CD4-positive, alpha-beta memory T cell (primary cell): ENCODE measurements at regions not wholly inside any gene's neighbourhood (a gene's known extent, or its start where the extent isn't known, plus 50 kb on each side); places are given as distances from the start of the nearest gene placed in this dataset.

Experiments used
- CTCF ChIA-PET: fragments of 350-600 bp; sonication (Branson Sonifier 250); formaldehyde crosslinking; loops from one replicate; lab custom pipeline; 2021; ENCODE audit warnings: inconsistent platforms; ENCODE audit not compliant: partially characterized antibody; lab: Charles Lee
- POLR2A ChIA-PET: fragments of 350-600 bp; sonication (Branson Sonifier 250); formaldehyde crosslinking; loops from one replicate; lab custom pipeline; 2021; ENCODE audit not compliant: partially characterized antibody; lab: Charles Lee
- DNase-seq, 5 donors: peaks; one replicate each; pipeline versions ENCODE4 v3.0.0 to v3.0.0-alpha.2; 2020 to 2022; ENCODE audit warnings: mixed read lengths in 1 of 5
- H3K27ac ChIP-seq: one replicate; pipeline ENCODE4 v1.7.0; 2013; ENCODE audit warnings: low read depth, low read length
- H3K27me3 ChIP-seq: 2 replicates; pipeline ENCODE4 v1.7.0; 2013; ENCODE audit warnings: mild to moderate bottlenecking, low read length, moderate library complexity; ENCODE audit not compliant: insufficient read depth
- H3K36me3 ChIP-seq: 2 replicates; pipeline ENCODE4 v1.7.0; 2013; ENCODE audit warnings: mild to moderate bottlenecking, low read length, moderate library complexity; ENCODE audit not compliant: insufficient read depth
- H3K4me1 ChIP-seq: 2 replicates; pipeline ENCODE4 v1.7.0; 2013; ENCODE audit warnings: mild to moderate bottlenecking, low read length, moderate library complexity; ENCODE audit not compliant: insufficient read depth
- H3K4me3 ChIP-seq, 2 donors: one replicate each; pipeline ENCODE4 v1.7.0; 2013; ENCODE audit warnings: low read length in 2 of 2, mild to moderate bottlenecking in 1 of 2
- H3K9me3 ChIP-seq, 2 donors: one replicate each; pipeline ENCODE4 v1.7.0; 2013; ENCODE audit warnings: low read length in 2 of 2, control low read depth in 1 of 2; ENCODE audit not compliant: control insufficient read depth in 1 of 2
- H3K27ac Mint-ChIP-seq, 7 donors: one replicate each; pipeline ENCODE4 v1.8.0; 2020 to 2021; ENCODE audit warnings: mixed read lengths in 7 of 7, mild to moderate bottlenecking in 6 of 7, inconsistent platforms in 3 of 7, moderate library complexity in 3 of 7
- H3K27me3 Mint-ChIP-seq, 2 donors: one replicate each; pipeline ENCODE4 v1.8.0; 2020 to 2021; ENCODE audit warnings: mixed read lengths in 2 of 2
- H3K36me3 Mint-ChIP-seq, 2 donors: one replicate each; pipeline ENCODE4 v1.8.0; 2020 to 2021; ENCODE audit warnings: mixed read lengths in 2 of 2, inconsistent platforms in 1 of 2, mild to moderate bottlenecking in 1 of 2
- H3K4me1 Mint-ChIP-seq, 4 donors: one replicate each; pipeline ENCODE4 v1.8.0; 2020 to 2021; ENCODE audit warnings: mixed read lengths in 4 of 4, mild to moderate bottlenecking in 1 of 4
- H3K4me3 Mint-ChIP-seq, 8 donors: one replicate each; pipeline ENCODE4 v1.8.0; 2020 to 2021; ENCODE audit warnings: mixed read lengths in 8 of 8, mild to moderate bottlenecking in 7 of 8, moderate library complexity in 6 of 8, inconsistent platforms in 3 of 8
- H3K9me3 Mint-ChIP-seq, 8 donors: one replicate each; pipeline ENCODE4 v1.8.0; 2020 to 2021; ENCODE audit warnings: mixed read lengths in 8 of 8, mild to moderate bottlenecking in 5 of 8, inconsistent platforms in 3 of 8, moderate library complexity in 1 of 8
- intact Hi-C: fragments of 100-400 bp; cut with micrococcal nuclease; formaldehyde crosslinking; loops from one replicate; pipeline ENCODE4 v1.15.1; 2023

GRCh38 chrX:9335251-9335650 lies 129.6 kb upstream of the TBL1X start:
- Histone ChIP-seq H3K36me3 (no peaks in the 10 kb centered on the region), H3K27me3 (no peaks in the 10 kb centered on the region), H3K4me3 (no peak overlapping the region), H3K27ac (no peak overlapping the region), H3K4me1 (peaks cover 45% of the 10 kb centered on the region), H3K9me3 (no peaks in the 10 kb centered on the region)
- H3K36me3 Mint-ChIP-seq: no peaks in the 10 kb centered on the region
- no peaks in the 10 kb centered on the region for H3K27me3 Mint-ChIP-seq
- ChIA-PET POLR2A (no interaction called here), CTCF (interaction anchor here (1.1 kb wide), 1 partner anchor 22 kb away, joined by 4 read pairs; no protein-coding TSS in a partner anchor)
- intact Hi-C loops: no loop called here
- no peak for DNase-seq
- H3K4me3 Mint-ChIP-seq: no peak overlapping the region
- H3K4me1 Mint-ChIP-seq: peaks cover 18 to 34% (median 31%) of the 10 kb centered on the region in 4 donors
- H3K27ac Mint-ChIP-seq: no peak overlapping the region
- peaks cover 0 to 2% (median 0%) of the 10 kb centered on the region in 8 donors for H3K9me3 Mint-ChIP-seq

- CTCF ChIA-PET: no interaction called here
- Mint-ChIP-seq H3K27ac (peak overlapping the region in 6 of 7 donors; percentile 13 to 97 (median 78)), H3K36me3 (no peaks in the 10 kb centered on the region), H3K9me3 (peaks cover 0 to 2% (median 0%) of the 10 kb centered on the region in 8 donors), H3K4me3 (peak overlapping the region in 4 of 8 donors; percentile 8 to 64 (median 34)), H3K4me1 (peaks cover 29 to 46% (median 39%) of the 10 kb centered on the region in 4 donors), H3K27me3 (no peaks in the 10 kb centered on the region)
- peak in 3 of 5 donors; percentile 26 to 54 (median 37) for DNase-seq
- peaks cover 57% of the 10 kb centered on the region for H3K4me1 ChIP-seq
- H3K9me3 ChIP-seq: no peaks in the 10 kb centered on the region
- no peak overlapping the region for H3K4me3 ChIP-seq
- no peak overlapping the region for H3K27ac ChIP-seq
- intact Hi-C loops: no loop called here
- H3K36me3 ChIP-seq: no peaks in the 10 kb centered on the region
- POLR2A ChIA-PET: interaction anchor here (2.5 kb wide), 1 partner anchor 127 kb away, joined by 6 read pairs; no protein-coding TSS in a partner anchor
- H3K27me3 ChIP-seq: no peaks in the 10 kb centered on the region
These were observed 128.4 kb upstream of the TBL1X start for GRCh38 chrX:9336456-9336855.

DNA sequence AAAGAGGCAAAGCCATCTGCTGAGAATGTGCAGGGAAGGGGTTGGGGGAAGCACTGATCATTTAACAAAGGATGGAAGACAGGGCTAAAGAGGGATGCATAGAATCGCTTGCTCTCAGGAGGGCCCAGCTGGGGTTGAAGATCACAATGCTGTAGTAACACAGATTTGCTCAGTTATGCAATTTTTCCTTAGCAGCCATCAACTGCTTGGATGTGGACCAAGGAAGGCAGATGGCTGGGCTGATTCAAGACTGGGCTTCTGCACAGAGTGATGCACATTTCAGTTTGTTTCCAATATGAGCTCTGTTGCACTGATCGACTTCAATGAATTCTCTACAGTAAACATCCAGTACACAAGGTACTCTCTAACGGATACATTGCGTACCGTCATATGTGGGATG lies 127.8 kb upstream of the TBL1X start:
- Mint-ChIP-seq H3K27me3 (no peaks in the 10 kb centered on the region), H3K36me3 (no peaks in the 10 kb centered on the region), H3K4me3 (peak overlapping the region in 3 of 8 donors; percentile 14 to 64 (median 54)), H3K27ac (peak overlapping the region in 6 of 7 donors; percentile 13 to 97 (median 64)), H3K9me3 (peaks cover 0 to 2% (median 0%) of the 10 kb centered on the region in 8 donors), H3K4me1 (peaks cover 31 to 51% (median 42%) of the 10 kb centered on the region in 4 donors)
- CTCF ChIA-PET: no interaction called here
- Histone ChIP-seq H3K9me3 (no peaks in the 10 kb centered on the region), H3K27me3 (no peaks in the 10 kb centered on the region), H3K4me3 (no peak overlapping the region), H3K27ac (no peak overlapping the region), H3K36me3 (no peaks in the 10 kb centered on the region), H3K4me1 (peaks cover 59% of the 10 kb centered on the region)
- no peak for DNase-seq
- intact Hi-C loops: no loop called here
- POLR2A ChIA-PET: interaction anchor here (2.5 kb wide), 1 partner anchor 126 kb away, joined by 6 read pairs; no protein-coding TSS in a partner anchor

DNA sequence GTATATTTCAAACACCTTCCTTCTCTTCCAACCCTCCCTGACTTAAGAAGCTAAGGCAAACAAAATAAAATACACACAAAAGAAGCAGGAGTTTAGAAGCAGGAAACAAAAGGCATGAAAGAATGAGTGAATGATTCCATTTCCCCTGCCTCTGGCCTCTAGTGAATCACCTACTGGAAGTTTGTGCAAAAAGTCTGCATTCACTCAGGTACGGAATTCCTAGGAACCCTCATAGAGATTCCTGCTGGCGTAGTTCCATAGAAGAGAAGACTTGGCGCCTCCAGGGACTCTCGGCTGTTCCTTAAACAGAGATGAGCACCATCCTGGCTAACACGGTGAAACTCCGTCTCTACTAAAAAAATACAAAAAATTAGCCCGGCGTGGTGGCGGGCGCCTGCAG lies 125.9 kb upstream of the TBL1X start:
- Histone ChIP-seq H3K27me3 (no peaks in the 10 kb centered on the region), H3K9me3 (no peaks in the 10 kb centered on the region), H3K36me3 (no peaks in the 10 kb centered on the region), H3K4me1 (peaks cover 66% of the 10 kb centered on the region), H3K4me3 (no peak overlapping the region), H3K27ac (no peak overlapping the region)
- no peaks in the 10 kb centered on the region for H3K36me3 Mint-ChIP-seq
- H3K4me3 Mint-ChIP-seq: peak overlapping the region in 1 of 8 donors; percentile 23
- H3K27me3 Mint-ChIP-seq: no peaks in the 10 kb centered on the region
- peaks cover 0 to 2% (median 0%) of the 10 kb centered on the region in 8 donors for H3K9me3 Mint-ChIP-seq
- ChIA-PET POLR2A (interaction anchor here (1.8 to 5.4 kb wide), 4 partner anchors 13 to 125 kb away, joined by 8 to 90 read pairs (median 19); partner anchors contain the start of gene TBL1X), CTCF (interaction anchor here (0.6 to 4.0 kb wide), 3 partner anchors 25 to 145 kb away, joined by 3 to 41 read pairs (median 4); no protein-coding TSS in a partner anchor)
- peak overlapping the region in 5 of 7 donors; percentile 5 to 95 (median 38) for H3K27ac Mint-ChIP-seq
- H3K4me1 Mint-ChIP-seq: peaks cover 36 to 55% (median 46%) of the 10 kb centered on the region in 4 donors
- DNase-seq: no peak
- intact Hi-C loops: no loop called here

- peak overlapping the region; percentile 88 to 96 (median 94) for H3K27ac Mint-ChIP-seq
- ChIA-PET CTCF (interaction anchor here (0.6 to 4.0 kb wide), 7 partner anchors 15 to 323 kb away, joined by 3 to 41 read pairs (median 3); no protein-coding TSS in a partner anchor), POLR2A (interaction anchor here (1.0 to 5.4 kb wide), 9 partner anchors 9 to 368 kb away, joined by 3 to 90 read pairs (median 13); partner anchors contain the start of gene TBL1X)
- intact Hi-C loops: loop anchor here (2.0 to 10.0 kb wide), 2 partner anchors 173 to 775 kb away; no protein-coding TSS in a partner anchor
- Histone ChIP-seq H3K4me1 (peaks cover 66% of the 10 kb centered on the region), H3K27ac (peak overlapping the region; percentile 58), H3K4me3 (peak overlapping the region; percentile 4 to 23), H3K9me3 (no peaks in the 10 kb centered on the region), H3K36me3 (no peaks in the 10 kb centered on the region), H3K27me3 (no peaks in the 10 kb centered on the region)
- peak overlapping the region; percentile 69 to 89 (median 82) for H3K4me3 Mint-ChIP-seq
- H3K9me3 Mint-ChIP-seq: peaks cover 0 to 2% (median 0%) of the 10 kb centered on the region in 8 donors
- peaks cover 36 to 55% (median 46%) of the 10 kb centered on the region in 4 donors for H3K4me1 Mint-ChIP-seq
- H3K27me3 Mint-ChIP-seq: no peaks in the 10 kb centered on the region
- peak; percentile 65 to 75 (median 69) for DNase-seq
- no peaks in the 10 kb centered on the region for H3K36me3 Mint-ChIP-seq
These were observed 125.0 kb upstream of the TBL1X start for GRCh38 chrX:9339603-9340491.

GRCh38 chrX:9340598-9341290 lies 124.1 kb upstream of the TBL1X start:
- H3K4me1 Mint-ChIP-seq: peaks cover 35 to 57% (median 46%) of the 10 kb centered on the region in 4 donors

More at GRCh38 chrX:9340598-9341290, 124.1 kb upstream of the TBL1X start:
- ChIA-PET POLR2A (interaction anchor here (0.9 to 5.4 kb wide), 12 partner anchors 9 to 369 kb away, joined by 3 to 90 read pairs (median 9); partner anchors contain the start of gene TBL1X), CTCF (interaction anchor here (1.1 to 4.0 kb wide), 4 partner anchors 23 to 174 kb away, joined by 3 to 41 read pairs (median 14); no protein-coding TSS in a partner anchor)
- peaks cover 58% of the 10 kb centered on the region for H3K4me1 ChIP-seq
- peak overlapping the region; percentile 4 to 36 for H3K4me3 ChIP-seq
- H3K27me3 ChIP-seq: no peaks in the 10 kb centered on the region
- intact Hi-C loops: loop anchor here (1.0 to 10.0 kb wide), 5 partner anchors 11 to 774 kb away; no protein-coding TSS in a partner anchor
- H3K27ac ChIP-seq: peak overlapping the region; percentile 58
- peak; percentile 65 to 83 (median 76) for DNase-seq
- Mint-ChIP-seq H3K27ac (peak overlapping the region; percentile 94 to 98 (median 95)), H3K36me3 (no peaks in the 10 kb centered on the region), H3K27me3 (no peaks in the 10 kb centered on the region), H3K4me3 (peak overlapping the region; percentile 77 to 89 (median 84)), H3K9me3 (peaks cover 0 to 2% (median 0%) of the 10 kb centered on the region in 8 donors)
- no peaks in the 10 kb centered on the region for H3K36me3 ChIP-seq
- no peaks in the 10 kb centered on the region for H3K9me3 ChIP-seq
